ENCODE measurements at regions not wholly inside any gene's neighbourhood (a gene's known extent, or its start where the extent isn't known, plus 50 kb on each side); places are given as distances from the start of the nearest gene placed in this dataset.

- H3K27ac ChIP-seq (ENCODE audit: insufficient read depth, low read depth, low read length, poor library complexity, severe bottlenecking) = no peak overlapping the region
- 93 to 96% methylated on average over 1 of the region's 1 CpG for WGBS, 2 experiments
These were observed 181.7 kb upstream of the CHRNA7 start for GRCh38 chr15:31848621-31849020.

DNA sequence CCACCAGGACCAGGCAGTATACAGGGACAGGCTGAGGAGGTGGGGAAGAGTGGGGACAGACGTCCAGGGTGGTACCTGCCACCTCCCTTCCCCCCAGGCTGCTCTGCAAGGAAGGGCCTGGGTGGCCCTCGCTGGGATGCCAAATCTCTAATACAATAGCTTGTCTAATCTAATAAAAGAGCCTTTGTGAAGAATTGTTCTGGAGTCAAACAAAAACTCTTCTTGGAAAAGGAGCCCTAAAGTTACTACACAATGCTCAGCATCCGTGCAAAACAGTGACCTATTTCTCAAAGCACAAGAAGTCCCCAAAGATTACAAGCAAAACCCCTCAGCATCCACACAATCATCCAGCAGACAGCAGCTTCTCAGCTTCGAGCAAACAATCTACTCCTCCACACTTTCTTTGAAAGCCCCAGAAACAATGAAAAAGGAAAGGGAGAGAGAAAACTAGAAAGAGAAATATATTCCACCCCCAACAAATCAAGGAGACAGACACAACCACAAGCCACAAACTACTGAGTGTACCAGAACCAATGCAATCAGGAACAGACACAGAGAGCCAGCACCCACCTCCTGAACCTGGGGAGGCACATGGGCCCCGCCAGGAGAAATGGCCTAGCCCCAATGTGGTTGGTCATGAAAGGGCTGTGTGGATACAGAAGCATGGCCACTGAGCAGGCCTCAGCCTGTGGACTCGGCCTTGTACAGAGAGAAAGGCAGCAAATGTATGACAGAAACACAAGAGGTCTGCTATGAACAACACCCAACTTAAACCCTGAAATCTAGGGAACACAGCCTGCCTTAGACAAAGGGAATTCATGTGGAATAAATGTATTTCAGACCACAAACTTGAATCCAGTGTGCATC, 177.1 kb upstream of the CHRNA7 start:
- WGBS, 2 experiments = 55 to 60% methylated on average over 4 to 5 of the region's 6 CpGs
- Histone ChIP-seq H3K4me3 (ENCODE audit: insufficient read depth, low read depth, low read length) (no peak overlapping the region), H3K36me3 (ENCODE audit: control insufficient read depth, insufficient read depth, low read length) (no peaks in the 10 kb centered on the region), H3K9me3 (ENCODE audit: control insufficient read depth, low read length) (no peaks in the 10 kb centered on the region), H3K27ac (ENCODE audit: insufficient read depth, low read depth, low read length, poor library complexity, severe bottlenecking) (no peak overlapping the region), H3K4me1 (ENCODE audit: control insufficient read depth, insufficient read depth, low read length) (peaks cover 6% of the 10 kb centered on the region), H3K27me3 (ENCODE audit: control insufficient read depth, insufficient read depth, low read length, poor library complexity, severe bottlenecking) (no peaks in the 10 kb centered on the region)

More at GRCh38 chr15:31848621-31849020, 181.7 kb upstream of the CHRNA7 start:
- H3K9me3 ChIP-seq (ENCODE audit: control insufficient read depth, low read length) = no peaks in the 10 kb centered on the region
- no peaks in the 10 kb centered on the region for H3K27me3 ChIP-seq (ENCODE audit: control insufficient read depth, insufficient read depth, low read length, poor library complexity, severe bottlenecking)
- H3K36me3 ChIP-seq (ENCODE audit: control insufficient read depth, insufficient read depth, low read length) = no peaks in the 10 kb centered on the region
- H3K4me1 ChIP-seq (ENCODE audit: control insufficient read depth, insufficient read depth, low read length) = peaks cover 6% of the 10 kb centered on the region
- H3K4me3 ChIP-seq (ENCODE audit: insufficient read depth, low read depth, low read length) = no peak overlapping the region

- Histone ChIP-seq H3K4me1 (ENCODE audit: control insufficient read depth, insufficient read depth, low read length) (peaks cover 6% of the 10 kb centered on the region), H3K36me3 (ENCODE audit: control insufficient read depth, insufficient read depth, low read length) (no peaks in the 10 kb centered on the region), H3K27me3 (ENCODE audit: control insufficient read depth, insufficient read depth, low read length, poor library complexity, severe bottlenecking) (no peaks in the 10 kb centered on the region), H3K4me3 (ENCODE audit: insufficient read depth, low read depth, low read length) (no peak overlapping the region), H3K9me3 (ENCODE audit: control insufficient read depth, low read length) (no peaks in the 10 kb centered on the region), H3K27ac (ENCODE audit: insufficient read depth, low read depth, low read length, poor library complexity, severe bottlenecking) (no peak overlapping the region)
- WGBS, 2 experiments = 91 to 94% methylated on average over 12 of the region's 12 CpGs
These were observed 173.7 kb upstream of the CHRNA7 start for GRCh38 chr15:31856581-31856980.

DNA sequence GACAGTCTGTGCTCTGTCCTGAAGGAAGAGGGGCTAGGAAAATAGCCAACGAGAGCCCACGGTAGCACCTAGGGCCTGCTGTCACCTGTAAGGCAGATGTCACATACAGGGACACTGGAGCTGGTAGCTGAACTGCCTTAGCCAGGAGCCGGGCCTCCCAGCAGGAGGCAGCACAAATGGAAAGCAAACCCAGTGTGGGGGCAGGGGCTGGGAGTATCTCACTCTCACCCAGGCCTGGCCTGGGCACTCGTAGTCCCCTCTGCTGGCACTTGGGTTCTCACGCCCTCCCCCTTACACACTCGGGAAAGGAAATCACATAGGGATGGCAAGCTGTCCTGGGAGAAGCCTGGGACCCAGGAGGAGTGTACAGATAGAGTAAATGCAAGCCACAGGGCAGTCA, 173.1 kb upstream of the CHRNA7 start:
- Histone ChIP-seq H3K4me1 (ENCODE audit: control insufficient read depth, insufficient read depth, low read length) (peaks cover 6% of the 10 kb centered on the region), H3K27me3 (ENCODE audit: control insufficient read depth, insufficient read depth, low read length, poor library complexity, severe bottlenecking) (no peaks in the 10 kb centered on the region), H3K36me3 (ENCODE audit: control insufficient read depth, insufficient read depth, low read length) (no peaks in the 10 kb centered on the region), H3K4me3 (ENCODE audit: insufficient read depth, low read depth, low read length) (no peak overlapping the region), H3K27ac (ENCODE audit: insufficient read depth, low read depth, low read length, poor library complexity, severe bottlenecking) (no peak overlapping the region), H3K9me3 (ENCODE audit: control insufficient read depth, low read length) (no peaks in the 10 kb centered on the region)
- WGBS, 2 experiments = 66 to 72% methylated on average over 6 of the region's 6 CpGs

GRCh38 chr15:31858026-31858425, 172.3 kb upstream of the CHRNA7 start:
- H3K4me1 ChIP-seq (ENCODE audit: control insufficient read depth, insufficient read depth, low read length) = peaks cover 4% of the 10 kb centered on the region
- H3K27ac ChIP-seq (ENCODE audit: insufficient read depth, low read depth, low read length, poor library complexity, severe bottlenecking) = no peak overlapping the region
- 88 to 90% methylated on average over 6 of the region's 6 CpGs for WGBS, 2 experiments
- H3K4me3 ChIP-seq (ENCODE audit: insufficient read depth, low read depth, low read length) = no peak overlapping the region
- no peaks in the 10 kb centered on the region for H3K27me3 ChIP-seq (ENCODE audit: control insufficient read depth, insufficient read depth, low read length, poor library complexity, severe bottlenecking)
- no peaks in the 10 kb centered on the region for H3K9me3 ChIP-seq (ENCODE audit: control insufficient read depth, low read length)
- no peaks in the 10 kb centered on the region for H3K36me3 ChIP-seq (ENCODE audit: control insufficient read depth, insufficient read depth, low read length)

DNA sequence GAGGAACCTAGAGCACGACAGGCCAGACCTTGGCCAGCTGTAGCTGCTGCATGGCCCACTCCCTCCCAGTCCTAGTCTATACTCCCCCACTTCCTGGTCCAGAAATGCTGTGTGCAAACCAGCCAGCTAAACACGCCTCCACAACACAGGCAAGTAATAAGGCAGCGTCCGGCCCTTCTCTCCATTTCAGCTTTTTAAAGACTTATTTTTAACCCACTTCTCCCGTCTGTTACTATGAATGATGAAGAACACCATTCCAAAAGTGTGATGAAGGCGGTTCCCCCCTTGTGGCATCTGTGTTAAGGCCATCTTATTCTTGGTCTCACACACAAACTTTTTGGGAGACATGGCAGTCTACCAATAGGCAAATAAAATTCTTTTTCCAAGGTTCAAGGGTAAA, 164.1 kb upstream of the CHRNA7 start:
- WGBS, 2 experiments = 93 to 95% methylated on average over 6 of the region's 6 CpGs
- Histone ChIP-seq H3K27me3 (ENCODE audit: control insufficient read depth, insufficient read depth, low read length, poor library complexity, severe bottlenecking) (peaks cover 22% of the 10 kb centered on the region), H3K4me1 (ENCODE audit: control insufficient read depth, insufficient read depth, low read length) (no peaks in the 10 kb centered on the region), H3K4me3 (ENCODE audit: insufficient read depth, low read depth, low read length) (no peak overlapping the region), H3K9me3 (ENCODE audit: control insufficient read depth, low read length) (peaks cover 2% of the 10 kb centered on the region), H3K36me3 (ENCODE audit: control insufficient read depth, insufficient read depth, low read length) (no peaks in the 10 kb centered on the region), H3K27ac (ENCODE audit: insufficient read depth, low read depth, low read length, poor library complexity, severe bottlenecking) (no peak overlapping the region)

DNA sequence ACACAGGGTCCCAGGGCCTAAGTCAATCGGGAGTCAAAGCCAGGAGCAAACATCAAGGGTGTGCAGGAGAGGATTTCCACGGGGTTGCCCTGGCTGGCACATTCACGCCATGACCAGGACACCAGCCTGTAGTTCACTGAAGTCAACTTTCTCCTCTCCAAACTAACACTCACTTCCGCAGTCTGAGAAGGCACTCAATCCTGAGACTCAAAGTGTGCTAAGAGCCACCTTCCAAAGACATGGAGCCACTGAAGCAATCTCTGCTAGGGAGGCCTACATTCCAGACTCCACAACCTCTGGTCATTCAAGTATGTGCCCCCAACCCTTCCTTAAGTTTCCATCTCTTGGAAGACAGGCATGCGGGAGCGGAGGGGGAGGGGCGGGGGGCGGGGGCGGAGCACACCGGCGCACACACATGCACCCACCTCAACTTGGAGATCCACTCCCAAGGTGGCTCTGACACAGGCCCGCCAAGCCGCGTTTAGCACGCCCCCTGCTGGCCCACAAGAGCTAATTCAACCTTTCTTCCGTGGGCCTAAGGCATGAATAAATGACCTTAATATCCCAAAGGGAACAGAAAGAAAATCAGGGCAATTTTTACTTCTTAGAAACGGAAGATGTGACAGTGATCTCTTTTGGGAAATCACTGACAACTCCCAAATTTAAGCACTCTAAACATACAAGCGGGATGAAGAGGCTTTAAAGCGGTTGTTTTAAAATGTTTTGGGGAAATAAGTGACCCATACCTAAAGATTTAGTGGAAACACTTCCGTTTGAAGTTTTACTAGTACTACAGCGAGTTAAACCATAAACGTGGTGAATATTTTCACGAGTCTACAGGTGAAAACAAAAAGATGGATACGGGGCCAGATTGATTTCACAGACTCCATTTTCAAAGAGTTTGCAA, 162.5 kb upstream of the CHRNA7 start:
- Histone ChIP-seq H3K27ac (ENCODE audit: insufficient read depth, low read depth, low read length, poor library complexity, severe bottlenecking) (no peak overlapping the region), H3K9me3 (ENCODE audit: control insufficient read depth, low read length) (peaks cover 2% of the 10 kb centered on the region), H3K27me3 (ENCODE audit: control insufficient read depth, insufficient read depth, low read length, poor library complexity, severe bottlenecking) (peaks cover 22% of the 10 kb centered on the region), H3K4me1 (ENCODE audit: control insufficient read depth, insufficient read depth, low read length) (no peaks in the 10 kb centered on the region), H3K36me3 (ENCODE audit: control insufficient read depth, insufficient read depth, low read length) (no peaks in the 10 kb centered on the region), H3K4me3 (ENCODE audit: insufficient read depth, low read depth, low read length) (no peak overlapping the region)
- 31% methylated on average over 23 to 24 of the region's 24 CpGs for WGBS, 2 experiments

GRCh38 chr15:31869686-31870307, 160.5 kb upstream of the CHRNA7 start:
- H3K4me1 ChIP-seq (ENCODE audit: control insufficient read depth, insufficient read depth, low read length) = no peaks in the 10 kb centered on the region
- no peak overlapping the region for H3K27ac ChIP-seq (ENCODE audit: insufficient read depth, low read depth, low read length, poor library complexity, severe bottlenecking)
- WGBS, 2 experiments = 2 to 3% methylated on average over 60 of the region's 60 CpGs
- peaks cover 22% of the 10 kb centered on the region for H3K27me3 ChIP-seq (ENCODE audit: control insufficient read depth, insufficient read depth, low read length, poor library complexity, severe bottlenecking)
- H3K36me3 ChIP-seq (ENCODE audit: control insufficient read depth, insufficient read depth, low read length) = no peaks in the 10 kb centered on the region
- H3K4me3 ChIP-seq (ENCODE audit: insufficient read depth, low read depth, low read length) = peak overlapping the region; percentile 36
- no peaks in the 10 kb centered on the region for H3K9me3 ChIP-seq (ENCODE audit: control insufficient read depth, low read length)

DNA sequence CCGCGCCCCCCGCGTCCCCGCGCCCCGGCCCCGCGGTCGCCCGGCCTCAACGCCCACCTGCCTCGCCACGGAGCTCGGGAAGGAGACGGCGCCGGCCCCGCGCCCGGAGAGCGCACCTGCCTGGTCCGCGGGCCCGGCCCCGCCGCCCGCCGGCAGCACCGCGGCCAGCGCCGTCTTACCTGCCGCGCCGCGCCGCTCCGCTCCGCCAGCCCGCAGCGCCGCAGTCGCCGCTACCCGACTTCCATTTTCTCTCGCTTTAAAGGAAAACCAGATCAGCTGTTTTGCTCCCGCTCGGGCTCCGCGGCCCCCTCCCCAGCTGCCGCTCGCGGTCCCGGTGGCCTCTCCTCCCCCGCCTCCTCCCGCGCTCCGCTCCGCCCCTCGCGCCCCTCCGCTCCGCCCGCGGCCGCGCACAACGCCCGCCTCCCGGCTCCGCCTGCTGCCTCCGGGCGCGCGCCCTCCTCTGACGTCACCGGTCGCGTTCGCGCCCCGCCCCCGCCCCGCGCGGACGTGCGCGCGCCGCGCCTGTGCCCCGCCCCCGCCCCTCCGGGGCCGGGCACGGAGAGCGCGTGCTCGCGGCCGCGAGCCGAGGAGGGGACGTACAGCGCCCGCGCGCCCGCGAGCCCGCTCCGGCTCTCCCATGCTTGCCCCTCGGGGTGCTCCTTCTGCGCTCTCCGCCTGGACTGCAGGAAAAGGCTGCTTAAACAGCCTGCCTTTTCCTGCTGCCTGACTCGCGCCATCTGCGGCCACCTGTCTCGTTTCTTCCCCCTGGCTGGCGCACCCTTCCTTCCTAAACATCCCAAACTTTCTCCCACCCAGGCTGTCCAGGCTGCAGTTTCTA, 159.8 kb upstream of the CHRNA7 start, which contains the start of gene OTUD7A:
OTUD7A (minus strand) TSS at position 346 of the 838 bp plus-strand sequence.
- Histone ChIP-seq H3K36me3 (ENCODE audit: control insufficient read depth, insufficient read depth, low read length) (no peaks in the 10 kb centered on the region), H3K4me1 (ENCODE audit: control insufficient read depth, insufficient read depth, low read length) (no peaks in the 10 kb centered on the region), H3K4me3 (ENCODE audit: insufficient read depth, low read depth, low read length) (peak within 1 kb of the TSS; percentile 47), H3K9me3 (ENCODE audit: control insufficient read depth, low read length) (no peaks in the 10 kb centered on the region), H3K27ac (ENCODE audit: insufficient read depth, low read depth, low read length, poor library complexity, severe bottlenecking) (no peak within 1 kb of the TSS), H3K27me3 (ENCODE audit: control insufficient read depth, insufficient read depth, low read length, poor library complexity, severe bottlenecking) (peaks cover 22% of the 10 kb centered on the region)
- 0 to 1% methylated on average over 122 of the region's 122 CpGs for WGBS, 2 experiments
